BJ (cell line): ENCODE measurements at regions not wholly inside any gene's neighbourhood (a gene's known extent, or its start where the extent isn't known, plus 50 kb on each side); places are given as distances from the start of the nearest gene placed in this dataset.

Experiments
- CTCF ChIA-PET: fragments of 350-600 bp; formaldehyde crosslinking; extraction: SDS; loops from one replicate; lab custom pipeline; 2021; ENCODE audit warnings: antibody characterized with exemption, inconsistent platforms; lab: Yijun Ruan, JAX
- POLR2A ChIA-PET: fragments of 300-600 bp; sonication (Branson Sonifier 250); formaldehyde crosslinking; extraction: SDS; loops from one replicate; lab custom pipeline; 2021; ENCODE audit warnings: antibody characterized with exemption; lab: Charles Lee
- DNase-seq: peaks from one replicate; pipeline ENCODE4 v3.0.0-alpha.2; 2011; ENCODE audit warnings: low read depth
- H3K27me3 ChIP-seq: 2 replicates; pipeline ENCODE4 v1.6.0; 2011; ENCODE audit warnings: low read length; ENCODE audit not compliant: control insufficient read depth, insufficient read depth
- H3K36me3 ChIP-seq: 2 replicates; pipeline ENCODE4 v1.5.1; 2011; ENCODE audit warnings: low read length; ENCODE audit not compliant: control insufficient read depth, insufficient read depth
- H3K4me3 ChIP-seq: 2 replicates; pipeline ENCODE4 v1.5.1; 2011; ENCODE audit warnings: low read depth, mild to moderate bottlenecking, control low read depth, low read length
- CTCF ChIP-seq: IDR thresholded peaks from 2 replicates; pipeline ENCODE4 v1.5.1; 2011; ENCODE audit warnings: low read depth, mild to moderate bottlenecking, control low read depth, inconsistent platforms, low read length, moderate library complexity; ENCODE audit not compliant: insufficient read depth

GRCh38 chr7:25383402-25383801 lies 155.1 kb upstream of the NPVF start:
- ChIA-PET CTCF (interaction anchor here (0.8 kb wide), 1 partner anchor 13 kb away, joined by 3 read pairs; no protein-coding TSS in a partner anchor), POLR2A (no interaction called here)
- TF ChIP-seq CTCF: no peak
- DNase-seq: no peak
- Histone ChIP-seq H3K27me3 (no peaks in the 10 kb centered on the region; the same call in none of the 2 replicates), H3K36me3 (no peaks in the 10 kb centered on the region), H3K4me3 (no peak overlapping the region)

GRCh38 chr7:25384788-25385505 lies 156.7 kb upstream of the NPVF start:
- Histone ChIP-seq H3K36me3 (no peaks in the 10 kb centered on the region), H3K27me3 (no peaks in the 10 kb centered on the region; the same call in none of the 2 replicates), H3K4me3 (no peak overlapping the region)
- POLR2A ChIA-PET: no interaction called here
- TF ChIP-seq CTCF: no peak
- DNase-seq: no peak
- CTCF ChIA-PET: interaction anchor here (1.5 to 1.6 kb wide), 2 partner anchors 125 to 126 kb away, joined by 5 to 6 read pairs; no protein-coding TSS in a partner anchor

DNA sequence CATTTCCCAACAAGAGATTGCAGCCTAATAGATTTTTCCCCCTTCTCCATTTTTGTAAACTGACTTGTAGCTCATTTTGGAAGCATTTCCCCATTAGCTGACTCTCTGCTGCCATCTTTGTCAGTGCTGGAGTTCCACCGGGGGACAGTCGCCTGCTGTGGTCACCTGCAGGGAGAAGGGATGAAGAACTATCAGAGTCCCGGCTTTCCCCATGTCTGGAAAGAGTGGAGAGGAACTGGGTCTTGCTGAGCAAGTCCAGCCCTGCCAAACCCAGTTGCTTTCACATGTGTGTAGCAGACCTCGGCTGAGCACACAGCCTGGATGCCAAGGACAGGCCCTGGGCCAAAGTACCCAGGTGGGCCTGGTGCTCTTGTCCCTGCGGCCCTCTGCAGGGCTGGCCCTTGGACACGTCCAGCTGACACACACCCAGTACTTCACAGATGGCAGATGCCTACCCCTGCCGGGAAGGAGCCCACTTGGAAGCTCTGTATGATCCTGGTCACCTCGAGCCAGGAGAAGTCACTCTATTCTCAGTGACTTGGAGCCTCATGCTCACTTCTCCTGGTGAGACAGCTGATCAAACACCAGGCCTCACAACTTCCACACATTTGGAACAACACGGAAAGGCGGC lies 157.3 kb upstream of the NPVF start:
- TF ChIP-seq CTCF: no peak
- ChIA-PET CTCF (interaction anchor here (0.8 to 1.6 kb wide), 5 partner anchors 121 to 180 kb away, joined by 3 to 6 read pairs (median 4); no protein-coding TSS in a partner anchor), POLR2A (no interaction called here)
- Histone ChIP-seq H3K36me3 (no peaks in the 10 kb centered on the region), H3K4me3 (no peak overlapping the region), H3K27me3 (no peaks in the 10 kb centered on the region; the same call in none of the 2 replicates)
- DNase-seq: no peak

- H3K27me3 ChIP-seq: no peaks in the 10 kb centered on the region; the same call in none of the 2 replicates
- no peak for DNase-seq
- POLR2A ChIA-PET: no interaction called here
- H3K4me3 ChIP-seq: no peak overlapping the region
- CTCF ChIA-PET: interaction anchor here (0.8 to 1.6 kb wide), 4 partner anchors 122 to 179 kb away, joined by 3 to 6 read pairs (median 4); no protein-coding TSS in a partner anchor
- no peak for TF ChIP-seq CTCF
- H3K36me3 ChIP-seq: no peaks in the 10 kb centered on the region
Observed at GRCh38 chr7:25386311-25386744, 158.0 kb upstream of the NPVF start.

DNA sequence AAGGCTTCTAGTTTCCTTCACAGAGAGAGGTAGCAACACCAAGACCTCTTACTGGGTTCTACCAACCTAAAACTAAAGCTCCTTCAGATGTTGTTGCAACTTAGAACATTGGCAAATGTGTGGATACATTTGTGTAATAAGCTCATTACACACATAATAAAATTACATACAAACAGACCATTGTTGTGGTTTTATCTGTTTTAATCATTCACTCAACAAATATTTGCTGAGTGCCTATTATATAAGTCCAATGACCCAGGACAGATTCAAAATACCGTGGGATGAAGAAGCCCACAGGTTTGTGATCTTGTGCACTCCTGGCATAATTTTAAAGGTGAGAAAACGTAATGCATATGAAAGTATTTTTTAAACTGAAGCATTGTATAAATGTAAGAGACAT lies 160.4 kb upstream of the NPVF start:
- POLR2A ChIA-PET: no interaction called here
- H3K27me3 ChIP-seq: no peaks in the 10 kb centered on the region; the same call in none of the 2 replicates
- no peak overlapping the region for H3K4me3 ChIP-seq
- TF ChIP-seq CTCF: no peak
- no peaks in the 10 kb centered on the region for H3K36me3 ChIP-seq
- CTCF ChIA-PET: interaction anchor here (0.7 to 4.9 kb wide), 2 partner anchors 11 to 129 kb away, joined by 3 to 45 read pairs; no protein-coding TSS in a partner anchor
- no peak for DNase-seq
